ENCODE measurements at regions not wholly inside any gene's neighbourhood (a gene's known extent, or its start where the extent isn't known, plus 50 kb on each side); places are given as distances from the start of the nearest gene placed in this dataset.

DNA sequence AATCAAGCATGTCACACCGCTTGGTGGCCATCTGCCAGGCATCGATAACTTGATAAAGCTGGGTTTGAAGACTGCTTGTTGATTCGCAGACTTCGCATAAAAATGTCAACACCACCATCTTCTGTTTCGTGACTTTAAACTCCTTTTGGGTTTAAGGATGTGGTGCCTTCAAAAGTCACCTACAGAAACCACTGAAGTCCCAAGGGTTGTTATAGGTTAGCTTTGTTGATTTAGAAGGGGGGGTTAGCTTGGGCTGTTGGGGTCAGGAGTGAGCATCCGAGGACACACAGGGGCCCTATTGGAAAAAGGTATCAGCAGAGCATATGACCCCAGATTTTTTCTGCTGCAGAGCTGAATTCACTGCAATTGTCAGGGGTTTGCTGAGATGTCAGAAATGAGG is 76.7 kb upstream of the SSTR4 start:
- Histone ChIP-seq H3K4me1 (ENCODE audit: control insufficient read depth in 1 of 2, insufficient read depth in 2 of 2, low read length in 2 of 2) (no peaks in the 10 kb centered on the region), H4K91ac (ENCODE audit: low read depth, low read length) (no peak overlapping the region), H4K8ac (ENCODE audit: low read depth, low read length) (no peak overlapping the region), H3K79me2 (ENCODE audit: control insufficient read depth, insufficient read depth, low read length, poor library complexity) (no peaks in the 10 kb centered on the region), H3K4ac (ENCODE audit: low read depth, low read length) (no peak overlapping the region), H2BK12ac (ENCODE audit: low read length) (no peak overlapping the region), H4K12ac (ENCODE audit: low read depth, low read length) (no peak overlapping the region), H3K9me3 (ENCODE audit: insufficient read depth, low read depth, low read length) (no peaks in the 10 kb centered on the region), H2BK5ac (ENCODE audit: low read depth, low read length, poor library complexity) (no peak overlapping the region), H3K36me3 (ENCODE audit: control insufficient read depth in 1 of 2, insufficient read depth in 2 of 2, low read length in 2 of 2) (no peaks in the 10 kb centered on the region), H3K9ac (ENCODE audit: low read length) (no peak overlapping the region), H3K4me2 (ENCODE audit: low read length) (no peak overlapping the region), H3K27ac (ENCODE audit: low read depth, low read length) (no peak overlapping the region), H3K23ac (ENCODE audit: low read length) (no peak overlapping the region), H3K79me1 (ENCODE audit: low read length) (no peaks in the 10 kb centered on the region), H3K4me3 (ENCODE audit: low read depth, low read length) (no peak overlapping the region), H2BK120ac (ENCODE audit: insufficient read depth, low read length, poor library complexity) (no peak overlapping the region), H2AK5ac (ENCODE audit: low read length) (no peak overlapping the region), H3K27me3 (ENCODE audit: insufficient read depth, low read length) (no peaks in the 10 kb centered on the region), H3K18ac (ENCODE audit: low read length) (no peak overlapping the region), H3K14ac (ENCODE audit: low read length) (no peak overlapping the region), H2AFZ (ENCODE audit: insufficient read depth, low read length, poor library complexity) (no peak overlapping the region)
- DNase-seq: no peak
- no CpG with 5 or more reads among the region's 6 CpGs for WGBS (ENCODE audit: extremely low coverage, insufficient coverage, insufficient read length)

DNA sequence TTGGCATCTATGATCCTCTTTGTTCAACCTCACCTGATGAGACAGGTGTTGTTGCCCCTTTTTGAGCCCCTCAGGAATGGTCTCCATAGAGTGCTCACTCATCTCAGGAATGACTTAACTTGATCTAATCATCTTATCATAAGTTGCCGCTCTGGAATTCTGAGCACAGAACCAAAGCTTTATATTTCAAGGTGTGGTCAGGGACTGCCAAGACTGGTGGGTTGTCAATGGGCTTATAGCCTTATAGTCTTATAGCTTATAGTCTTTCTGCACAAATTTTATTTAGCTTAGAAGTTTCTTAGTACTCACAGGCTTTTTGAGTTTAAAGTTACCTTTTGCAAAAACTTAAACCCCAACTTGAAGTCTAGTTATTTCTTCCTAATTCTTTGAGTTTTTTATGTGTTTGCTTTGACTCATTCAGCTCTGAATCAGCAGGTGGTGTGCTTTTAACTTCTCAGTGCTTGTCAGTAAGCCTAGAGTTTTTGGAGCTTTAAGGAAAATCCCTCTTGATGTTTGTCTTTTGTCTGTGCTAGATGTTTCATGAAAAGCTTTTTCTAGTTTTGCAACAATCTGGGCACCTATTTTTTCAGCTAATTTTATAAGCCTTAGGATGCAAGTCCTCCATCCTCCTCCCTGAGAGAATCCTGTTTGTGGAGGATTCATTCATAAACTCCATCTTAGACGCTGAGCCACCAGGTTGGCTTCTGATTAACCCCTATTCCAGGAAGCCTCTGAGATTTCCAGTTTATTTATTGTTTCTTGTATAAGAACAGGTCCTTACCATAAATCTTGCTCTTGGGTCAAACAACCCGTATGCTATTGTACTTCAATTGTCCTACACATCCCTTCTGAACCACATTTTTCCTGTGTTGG is 72.3 kb upstream of the SSTR4 start:
- Histone ChIP-seq H2AFZ (ENCODE audit: insufficient read depth, low read length, poor library complexity) (no peak overlapping the region), H2BK12ac (ENCODE audit: low read length) (no peak overlapping the region), H3K4me1 (ENCODE audit: control insufficient read depth in 1 of 2, insufficient read depth in 2 of 2, low read length in 2 of 2) (peaks cover 5 to 7% of the 10 kb centered on the region in 2 experiments), H3K23ac (ENCODE audit: low read length) (no peak overlapping the region), H2BK120ac (ENCODE audit: insufficient read depth, low read length, poor library complexity) (no peak overlapping the region), H4K12ac (ENCODE audit: low read depth, low read length) (no peak overlapping the region), H2AK5ac (ENCODE audit: low read length) (no peak overlapping the region), H3K27me3 (ENCODE audit: insufficient read depth, low read length) (no peaks in the 10 kb centered on the region), H3K4me2 (ENCODE audit: low read length) (no peak overlapping the region), H4K91ac (ENCODE audit: low read depth, low read length) (no peak overlapping the region), H3K9ac (ENCODE audit: low read length) (no peak overlapping the region), H3K36me3 (ENCODE audit: control insufficient read depth in 1 of 2, insufficient read depth in 2 of 2, low read length in 2 of 2) (no peaks in the 10 kb centered on the region), H3K9me3 (ENCODE audit: insufficient read depth, low read depth, low read length) (no peaks in the 10 kb centered on the region), H2BK5ac (ENCODE audit: low read depth, low read length, poor library complexity) (no peak overlapping the region), H3K27ac (ENCODE audit: low read depth, low read length) (no peak overlapping the region), H4K8ac (ENCODE audit: low read depth, low read length) (no peak overlapping the region), H3K79me2 (ENCODE audit: control insufficient read depth, insufficient read depth, low read length, poor library complexity) (no peaks in the 10 kb centered on the region), H3K4ac (ENCODE audit: low read depth, low read length) (no peak overlapping the region), H3K14ac (ENCODE audit: low read length) (no peak overlapping the region), H3K18ac (ENCODE audit: low read length) (no peak overlapping the region), H3K79me1 (ENCODE audit: low read length) (no peaks in the 10 kb centered on the region), H3K4me3 (ENCODE audit: low read depth, low read length) (no peak overlapping the region)
- peak in 1 of 2 donors; percentile 22 for DNase-seq
- no CpG with 5 or more reads among the region's 3 CpGs for WGBS (ENCODE audit: extremely low coverage, insufficient coverage, insufficient read length)

- Histone ChIP-seq H2AFZ (ENCODE audit: insufficient read depth, low read length, poor library complexity) (no peak overlapping the region), H2BK5ac (ENCODE audit: low read depth, low read length, poor library complexity) (no peak overlapping the region), H2BK12ac (ENCODE audit: low read length) (no peak overlapping the region), H3K27me3 (ENCODE audit: insufficient read depth, low read length) (no peaks in the 10 kb centered on the region), H4K8ac (ENCODE audit: low read depth, low read length) (no peak overlapping the region), H3K4me1 (ENCODE audit: control insufficient read depth in 1 of 2, insufficient read depth in 2 of 2, low read length in 2 of 2) (peaks cover 5 to 7% of the 10 kb centered on the region in 2 experiments), H3K27ac (ENCODE audit: low read depth, low read length) (no peak overlapping the region), H4K12ac (ENCODE audit: low read depth, low read length) (no peak overlapping the region), H3K79me2 (ENCODE audit: control insufficient read depth, insufficient read depth, low read length, poor library complexity) (no peaks in the 10 kb centered on the region), H3K23ac (ENCODE audit: low read length) (no peak overlapping the region), H3K4ac (ENCODE audit: low read depth, low read length) (no peak overlapping the region), H3K18ac (ENCODE audit: low read length) (no peak overlapping the region), H3K9me3 (ENCODE audit: insufficient read depth, low read depth, low read length) (no peaks in the 10 kb centered on the region), H3K4me2 (ENCODE audit: low read length) (no peak overlapping the region), H4K91ac (ENCODE audit: low read depth, low read length) (no peak overlapping the region), H3K36me3 (ENCODE audit: control insufficient read depth in 1 of 2, insufficient read depth in 2 of 2, low read length in 2 of 2) (no peaks in the 10 kb centered on the region), H3K14ac (ENCODE audit: low read length) (no peak overlapping the region), H3K79me1 (ENCODE audit: low read length) (no peaks in the 10 kb centered on the region), H3K4me3 (ENCODE audit: low read depth, low read length) (no peak overlapping the region), H2AK5ac (ENCODE audit: low read length) (no peak overlapping the region), H2BK120ac (ENCODE audit: insufficient read depth, low read length, poor library complexity) (no peak overlapping the region), H3K9ac (ENCODE audit: low read length) (no peak overlapping the region)
- WGBS (ENCODE audit: extremely low coverage, insufficient coverage, insufficient read length): no CpG with 5 or more reads among the region's 3 CpGs
- DNase-seq: no peak
Observed at GRCh38 chr20:22963581-22963980, 71.5 kb upstream of the SSTR4 start.

- Histone ChIP-seq H3K4ac (ENCODE audit: low read depth, low read length) (no peak overlapping the region), H4K91ac (ENCODE audit: low read depth, low read length) (no peak overlapping the region), H3K79me2 (ENCODE audit: control insufficient read depth, insufficient read depth, low read length, poor library complexity) (no peaks in the 10 kb centered on the region), H2BK5ac (ENCODE audit: low read depth, low read length, poor library complexity) (no peak overlapping the region), H2AK5ac (ENCODE audit: low read length) (no peak overlapping the region), H2BK12ac (ENCODE audit: low read length) (no peak overlapping the region), H3K79me1 (ENCODE audit: low read length) (no peaks in the 10 kb centered on the region), H3K4me3 (ENCODE audit: low read depth, low read length) (no peak overlapping the region), H3K36me3 (ENCODE audit: control insufficient read depth in 1 of 2, insufficient read depth in 2 of 2, low read length in 2 of 2) (no peaks in the 10 kb centered on the region), H3K9ac (ENCODE audit: low read length) (no peak overlapping the region), H3K4me2 (ENCODE audit: low read length) (no peak overlapping the region), H3K9me3 (ENCODE audit: insufficient read depth, low read depth, low read length) (no peaks in the 10 kb centered on the region), H4K8ac (ENCODE audit: low read depth, low read length) (no peak overlapping the region), H4K12ac (ENCODE audit: low read depth, low read length) (no peak overlapping the region), H3K27ac (ENCODE audit: low read depth, low read length) (no peak overlapping the region), H3K4me1 (ENCODE audit: control insufficient read depth in 1 of 2, insufficient read depth in 2 of 2, low read length in 2 of 2) (peaks cover 5 to 7% of the 10 kb centered on the region in 2 experiments), H3K18ac (ENCODE audit: low read length) (no peak overlapping the region), H3K27me3 (ENCODE audit: insufficient read depth, low read length) (no peaks in the 10 kb centered on the region), H2BK120ac (ENCODE audit: insufficient read depth, low read length, poor library complexity) (no peak overlapping the region), H2AFZ (ENCODE audit: insufficient read depth, low read length, poor library complexity) (no peak overlapping the region), H3K23ac (ENCODE audit: low read length) (no peak overlapping the region), H3K14ac (ENCODE audit: low read length) (no peak overlapping the region)
- no peak for DNase-seq
- WGBS (ENCODE audit: extremely low coverage, insufficient coverage, insufficient read length): no CpG with 5 or more reads among the region's 4 CpGs
Observed at GRCh38 chr20:22966787-22967464, 68.2 kb upstream of the SSTR4 start.
